ENCODE measurements at regions not wholly inside any gene's neighbourhood (a gene's known extent, or its start where the extent isn't known, plus 50 kb on each side); places are given as distances from the start of the nearest gene placed in this dataset.

GRCh38 chr7:81648716-81649115 is 121.1 kb downstream of the HGF start:
- intact Hi-C loops (cut with DNase I) = no loop called here
- no peak for ATAC-seq
- Histone ChIP-seq H3K27ac (ENCODE audit: low read length) (no peak overlapping the region), H3K4me3 (ENCODE audit: low read length) (no peak overlapping the region), H3K4me1 (ENCODE audit: control insufficient read depth, insufficient read depth, low read length) (no peaks in the 10 kb centered on the region), H3K27me3 (ENCODE audit: control insufficient read depth, insufficient read depth) (no peaks in the 10 kb centered on the region), H3K9me3 (ENCODE audit: control insufficient read depth, low read length) (no peaks in the 10 kb centered on the region)
- DNase-seq = no peak
- 46% methylated on average over 1 of the region's 1 CpG for WGBS

- no peaks in the 10 kb centered on the region for H3K9me3 ChIP-seq (ENCODE audit: control insufficient read depth, low read length)
- H3K27ac ChIP-seq (ENCODE audit: low read length) = no peak overlapping the region
- DNase-seq (no peak), ATAC-seq (no peak)
- intact Hi-C loops (cut with DNase I) = no loop called here
- H3K4me1 ChIP-seq (ENCODE audit: control insufficient read depth, insufficient read depth, low read length) = no peaks in the 10 kb centered on the region
- no peaks in the 10 kb centered on the region for H3K27me3 ChIP-seq (ENCODE audit: control insufficient read depth, insufficient read depth)
- no peak overlapping the region for H3K4me3 ChIP-seq (ENCODE audit: low read length)
- 96% methylated on average over 5 of the region's 5 CpGs for WGBS
Measured at GRCh38 chr7:81645435-81645834, 124.4 kb downstream of the HGF start.

GRCh38 chr7:81641873-81642272 is 128.0 kb downstream of the HGF start:
- no peak for DNase-seq
- intact Hi-C loops (cut with DNase I) = no loop called here
- Histone ChIP-seq H3K27ac (ENCODE audit: low read length) (no peak overlapping the region), H3K27me3 (ENCODE audit: control insufficient read depth, insufficient read depth) (no peaks in the 10 kb centered on the region), H3K4me3 (ENCODE audit: low read length) (no peak overlapping the region), H3K9me3 (ENCODE audit: control insufficient read depth, low read length) (no peaks in the 10 kb centered on the region), H3K4me1 (ENCODE audit: control insufficient read depth, insufficient read depth, low read length) (no peaks in the 10 kb centered on the region)
- ATAC-seq = no peak
- 93% methylated on average over 2 of the region's 2 CpGs for WGBS

GRCh38 chr7:81638198-81638597 is 131.6 kb downstream of the HGF start:
- WGBS = 51% methylated on average over 5 of the region's 5 CpGs
- Histone ChIP-seq H3K4me3 (ENCODE audit: low read length) (no peak overlapping the region), H3K27me3 (ENCODE audit: control insufficient read depth, insufficient read depth) (no peaks in the 10 kb centered on the region), H3K27ac (ENCODE audit: low read length) (no peak overlapping the region), H3K4me1 (ENCODE audit: control insufficient read depth, insufficient read depth, low read length) (no peaks in the 10 kb centered on the region), H3K9me3 (ENCODE audit: control insufficient read depth, low read length) (no peaks in the 10 kb centered on the region)
- DNase-seq (no peak), ATAC-seq (peak in 1 of 2 donors; percentile 26)
- intact Hi-C loops (cut with DNase I) = no loop called here

DNA sequence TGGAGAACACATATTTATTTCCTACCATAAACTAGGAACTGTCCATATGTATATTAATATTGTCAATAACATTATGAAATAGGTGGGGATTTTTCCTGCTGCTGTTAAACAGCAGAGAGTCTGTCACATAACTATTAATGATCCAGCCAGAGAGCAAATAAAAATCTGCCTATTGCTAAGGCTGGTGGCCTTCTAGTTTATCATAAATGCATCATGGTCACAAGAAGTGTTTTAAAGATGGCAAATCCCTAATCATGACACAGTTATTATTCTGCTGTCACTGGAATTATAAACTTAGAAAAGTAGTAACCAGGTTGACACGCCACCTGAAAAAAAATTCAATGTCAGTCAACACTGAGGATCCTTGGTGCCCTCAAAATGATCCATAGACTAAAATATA is 132.3 kb downstream of the HGF start:
- Histone ChIP-seq H3K4me1 (ENCODE audit: control insufficient read depth, insufficient read depth, low read length) (no peaks in the 10 kb centered on the region), H3K27ac (ENCODE audit: low read length) (no peak overlapping the region), H3K27me3 (ENCODE audit: control insufficient read depth, insufficient read depth) (no peaks in the 10 kb centered on the region), H3K4me3 (ENCODE audit: low read length) (no peak overlapping the region), H3K9me3 (ENCODE audit: control insufficient read depth, low read length) (no peaks in the 10 kb centered on the region)
- intact Hi-C loops (cut with DNase I) = no loop called here
- 95% methylated on average over 1 of the region's 1 CpG for whole genome bisulfite sequencing
- ATAC-seq (no peak), DNase-seq (no peak)

GRCh38 chr7:81632418-81632817 is 137.4 kb downstream of the HGF start:
- no peak overlapping the region for H3K27ac ChIP-seq (ENCODE audit: low read length)
- H3K4me1 ChIP-seq (ENCODE audit: control insufficient read depth, insufficient read depth, low read length) = no peaks in the 10 kb centered on the region
- DNase-seq (no peak), ATAC-seq (no peak)
- no peaks in the 10 kb centered on the region for H3K9me3 ChIP-seq (ENCODE audit: control insufficient read depth, low read length)
- H3K27me3 ChIP-seq (ENCODE audit: control insufficient read depth, insufficient read depth) = no peaks in the 10 kb centered on the region
- intact Hi-C loops (cut with DNase I) = no loop called here
- no peak overlapping the region for H3K4me3 ChIP-seq (ENCODE audit: low read length)
- 94% methylated on average over 1 of the region's 1 CpG for WGBS

DNA sequence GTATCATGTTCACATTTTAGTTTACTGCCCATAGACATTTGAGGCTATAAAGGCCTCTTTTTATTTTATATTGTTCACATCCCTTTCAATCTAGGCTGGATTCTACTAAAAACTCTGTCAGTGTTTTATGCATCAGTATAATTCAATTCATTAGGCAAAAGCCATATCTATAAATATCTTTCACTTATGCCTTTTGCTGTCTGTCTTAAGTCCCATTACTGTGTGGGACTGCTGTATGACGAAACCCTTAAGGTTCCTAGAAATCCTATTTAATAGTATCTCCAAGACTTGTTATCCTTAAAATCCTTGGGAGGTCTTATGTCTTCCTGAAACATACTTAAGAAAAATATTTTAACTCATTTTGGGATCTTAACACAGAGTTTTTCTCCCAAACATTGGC is 139.2 kb downstream of the HGF start:
- no peak for ATAC-seq
- no peaks in the 10 kb centered on the region for H3K9me3 ChIP-seq (ENCODE audit: control insufficient read depth, low read length)
- no peaks in the 10 kb centered on the region for H3K4me1 ChIP-seq (ENCODE audit: control insufficient read depth, insufficient read depth, low read length)
- WGBS = 92% methylated on average over 1 of the region's 1 CpG
- no peak overlapping the region for H3K4me3 ChIP-seq (ENCODE audit: low read length)
- no peak for DNase-seq
- no peak overlapping the region for H3K27ac ChIP-seq (ENCODE audit: low read length)
- H3K27me3 ChIP-seq (ENCODE audit: control insufficient read depth, insufficient read depth) = no peaks in the 10 kb centered on the region
- intact Hi-C loops (cut with DNase I) = no loop called here

DNA sequence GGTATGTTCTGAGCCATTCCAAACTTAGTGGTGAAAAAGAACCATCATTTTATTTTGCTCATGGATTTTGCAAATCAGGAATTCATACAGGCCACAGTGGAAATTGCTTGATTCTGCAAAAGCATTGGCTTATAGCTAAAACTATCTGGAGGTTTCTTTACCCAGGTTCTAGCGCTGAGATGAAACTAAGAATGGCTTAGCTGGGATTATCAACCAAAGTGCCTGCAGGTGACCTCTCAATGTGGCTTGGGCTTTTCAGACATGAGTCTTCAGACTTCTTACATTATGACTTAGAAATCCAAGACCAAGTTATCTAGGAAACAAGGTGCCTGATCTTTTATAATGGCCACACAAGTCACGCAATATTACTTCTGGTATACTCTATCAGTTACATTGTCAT is 140.1 kb downstream of the HGF start:
- 98% methylated on average over 2 of the region's 2 CpGs for WGBS
- Histone ChIP-seq H3K9me3 (ENCODE audit: control insufficient read depth, low read length) (no peaks in the 10 kb centered on the region), H3K4me3 (ENCODE audit: low read length) (no peak overlapping the region), H3K27ac (ENCODE audit: low read length) (no peak overlapping the region), H3K27me3 (ENCODE audit: control insufficient read depth, insufficient read depth) (no peaks in the 10 kb centered on the region), H3K4me1 (ENCODE audit: control insufficient read depth, insufficient read depth, low read length) (no peaks in the 10 kb centered on the region)
- ATAC-seq (no peak), DNase-seq (no peak)
- intact Hi-C loops (cut with DNase I) = no loop called here

DNA sequence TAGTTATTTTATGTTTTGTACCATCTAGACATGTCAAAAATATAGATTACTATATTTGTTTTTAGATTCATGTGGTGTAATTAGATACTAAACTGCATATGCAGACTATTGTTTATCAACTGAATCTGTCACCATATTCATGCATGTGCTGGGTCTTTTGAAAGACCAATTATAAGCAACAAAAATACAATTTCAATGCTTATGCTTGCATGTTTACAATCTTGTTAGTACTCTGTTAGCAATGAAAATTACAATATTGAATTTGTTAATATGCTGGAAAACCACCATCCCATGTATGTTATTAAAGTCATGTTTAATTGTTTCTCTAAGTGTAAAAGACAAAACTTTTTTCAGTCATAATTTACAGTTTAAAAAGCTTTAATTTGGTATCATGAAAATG is 140.9 kb downstream of the HGF start:
- Histone ChIP-seq H3K27me3 (ENCODE audit: control insufficient read depth, insufficient read depth) (no peaks in the 10 kb centered on the region), H3K27ac (ENCODE audit: low read length) (no peak overlapping the region), H3K4me1 (ENCODE audit: control insufficient read depth, insufficient read depth, low read length) (no peaks in the 10 kb centered on the region), H3K4me3 (ENCODE audit: low read length) (no peak overlapping the region), H3K9me3 (ENCODE audit: control insufficient read depth, low read length) (no peaks in the 10 kb centered on the region)
- intact Hi-C loops (cut with DNase I) = no loop called here
- ATAC-seq (no peak), DNase-seq (no peak)

- Histone ChIP-seq H3K27ac (ENCODE audit: low read length) (no peak overlapping the region), H3K27me3 (ENCODE audit: control insufficient read depth, insufficient read depth) (no peaks in the 10 kb centered on the region), H3K9me3 (ENCODE audit: control insufficient read depth, low read length) (no peaks in the 10 kb centered on the region), H3K4me1 (ENCODE audit: control insufficient read depth, insufficient read depth, low read length) (no peaks in the 10 kb centered on the region), H3K4me3 (ENCODE audit: low read length) (no peak overlapping the region)
- DNase-seq (no peak), ATAC-seq (no peak)
- 80% methylated on average over 6 of the region's 6 CpGs for WGBS
- intact Hi-C loops (cut with DNase I) = no loop called here
Measured at GRCh38 chr7:81627536-81628287, 142.1 kb downstream of the HGF start.

GRCh38 chr7:81626008-81626407 is 143.8 kb downstream of the HGF start:
- H3K4me1 ChIP-seq (ENCODE audit: control insufficient read depth, insufficient read depth, low read length) = no peaks in the 10 kb centered on the region
- H3K9me3 ChIP-seq (ENCODE audit: control insufficient read depth, low read length) = no peaks in the 10 kb centered on the region
- no peak overlapping the region for H3K4me3 ChIP-seq (ENCODE audit: low read length)
- H3K27ac ChIP-seq (ENCODE audit: low read length) = no peak overlapping the region
- WGBS = 48% methylated on average over 1 of the region's 1 CpG
- H3K27me3 ChIP-seq (ENCODE audit: control insufficient read depth, insufficient read depth) = no peaks in the 10 kb centered on the region
- ATAC-seq = no peak
- intact Hi-C loops (cut with DNase I) = no loop called here
- no peak for DNase-seq

Measured in right cardiac atrium (tissue), 5 donors.